Ovary (tissue), 7 donors: ENCODE measurements at regions not wholly inside any gene's neighbourhood (a gene's known extent, or its start where the extent isn't known, plus 50 kb on each side); places are given as distances from the start of the nearest gene placed in this dataset.

Experiments used
- DNase-seq, 5 donors: peaks; one replicate each; pipeline ENCODE4 v3.0.0-alpha.2; 2019 to 2020
- H3K27ac ChIP-seq, 2 donors: fragments of 200-600 bp; one replicate each; pipeline versions ENCODE4 v1.5.1 to v1.8.0; 2019 to 2022
- H3K27me3 ChIP-seq: fragments of 200-600 bp; one replicate; pipeline ENCODE4 v1.8.0; 2022
- H3K36me3 ChIP-seq: fragments of 200-600 bp; sonication (generic); one replicate; pipeline ENCODE4 v1.5.1; 2019
- H3K4me1 ChIP-seq: one replicate; pipeline ENCODE4 v1.8.1; 2013; ENCODE audit warnings: mild to moderate bottlenecking, moderate library complexity; ENCODE audit not compliant: insufficient read depth
- H3K4me3 ChIP-seq: fragments of 200-600 bp; sonication (generic); one replicate; pipeline ENCODE4 v1.5.1; 2017
- H3K9me3 ChIP-seq, 2 donors: fragments of 200-600 bp in 1 of 2; sonication (generic) in 1 of 2; one replicate each; pipeline versions ENCODE4 v1.5.1 to v1.8.1; 2013 to 2019; ENCODE audit warnings: mild to moderate bottlenecking in 1 of 2, moderate library complexity in 1 of 2
- EP300 ChIP-seq: sonication (generic); formaldehyde crosslinking; IDR thresholded peaks from one replicate; pipeline ENCODE4 v1.6.1; 2017; ENCODE audit warnings: antibody characterized with exemption
- POLR2A ChIP-seq: fragments of 450-650 bp; IDR thresholded peaks from one replicate; pipeline ENCODE4 v1.6.1; 2017; ENCODE audit warnings: antibody characterized with exemption, mild to moderate bottlenecking, moderate library complexity
- WGBS, 3 donors: extraction: QIAGEN DNeasy Blood & Tissue Kit in 1 of 3; methylation state at CpG; one replicate each; pipeline versions ENCODE4 v1.1.5 to v1.1.7; 2013 to 2017; 5-methylcytosine and 5-hydroxymethylcytosine counted together
- intact Hi-C, 4 donors: fragments of 100-400 bp; cut with DNase I; formaldehyde crosslinking; loops; one replicate each; pipeline versions ENCODE4 v1.11.0 to v1.15.1; 2022 to 2023
- TF ChIP-seq, protein P1 (sequence below), 3 donors: fragments of 450-650 bp in 2 of 3; fragments of 200-600 bp in 1 of 3; IDR thresholded peaks; one replicate each; pipeline versions ENCODE4 v1.5.1 to v1.8.0; 2016 to 2022; ENCODE audit warnings: antibody characterized with exemption in 3 of 3, mild to moderate bottlenecking in 1 of 3
- donor health status: DM: no; HTN: no; CAD: no; lungs with moderate emphysema.
- donor health status: DM: no; HTN: no; CAD: no.
- donor health status: Bipolar disorder and iron deficiency.
- donor health status: DM: no; HTN: no; CAD: no.
- donor health status: DM: yes; HTN: yes; CAD: no.

DNA sequence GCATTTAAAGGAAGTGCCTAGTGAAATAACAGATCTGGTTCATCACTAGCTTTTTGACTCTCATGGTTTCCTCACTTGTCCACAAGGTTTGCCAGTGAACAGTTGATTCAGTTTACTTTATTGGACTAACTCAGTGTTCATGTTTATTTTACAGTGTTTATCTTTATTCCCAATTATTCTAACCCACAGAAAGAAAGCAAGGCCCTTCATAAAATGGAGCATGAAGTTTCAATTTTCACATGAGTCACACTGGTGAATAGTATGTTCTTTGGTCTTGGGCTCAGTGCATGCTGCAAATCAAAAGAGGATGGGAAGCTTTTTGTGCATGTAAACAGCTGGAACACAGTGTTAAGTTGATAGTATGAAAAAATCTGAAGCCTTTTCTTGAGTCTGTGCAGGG, 217.6 kb upstream of the HDDC2 start:
- Histone ChIP-seq H3K36me3 (no peaks in the 10 kb centered on the region), H3K27me3 (no peaks in the 10 kb centered on the region), H3K27ac (no peak overlapping the region), H3K9me3 (no peaks in the 10 kb centered on the region), H3K4me1 (no peaks in the 10 kb centered on the region), H3K4me3 (no peak overlapping the region)
- DNase-seq: no peak
- TF ChIP-seq EP300: no peak
- TF ChIP-seq, protein P1, sequence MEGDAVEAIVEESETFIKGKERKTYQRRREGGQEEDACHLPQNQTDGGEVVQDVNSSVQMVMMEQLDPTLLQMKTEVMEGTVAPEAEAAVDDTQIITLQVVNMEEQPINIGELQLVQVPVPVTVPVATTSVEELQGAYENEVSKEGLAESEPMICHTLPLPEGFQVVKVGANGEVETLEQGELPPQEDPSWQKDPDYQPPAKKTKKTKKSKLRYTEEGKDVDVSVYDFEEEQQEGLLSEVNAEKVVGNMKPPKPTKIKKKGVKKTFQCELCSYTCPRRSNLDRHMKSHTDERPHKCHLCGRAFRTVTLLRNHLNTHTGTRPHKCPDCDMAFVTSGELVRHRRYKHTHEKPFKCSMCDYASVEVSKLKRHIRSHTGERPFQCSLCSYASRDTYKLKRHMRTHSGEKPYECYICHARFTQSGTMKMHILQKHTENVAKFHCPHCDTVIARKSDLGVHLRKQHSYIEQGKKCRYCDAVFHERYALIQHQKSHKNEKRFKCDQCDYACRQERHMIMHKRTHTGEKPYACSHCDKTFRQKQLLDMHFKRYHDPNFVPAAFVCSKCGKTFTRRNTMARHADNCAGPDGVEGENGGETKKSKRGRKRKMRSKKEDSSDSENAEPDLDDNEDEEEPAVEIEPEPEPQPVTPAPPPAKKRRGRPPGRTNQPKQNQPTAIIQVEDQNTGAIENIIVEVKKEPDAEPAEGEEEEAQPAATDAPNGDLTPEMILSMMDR (IDR thresholded peaks at IDR 0.05): no peak
- TF ChIP-seq POLR2A: no peak
- intact Hi-C loops: no loop called here

DNA sequence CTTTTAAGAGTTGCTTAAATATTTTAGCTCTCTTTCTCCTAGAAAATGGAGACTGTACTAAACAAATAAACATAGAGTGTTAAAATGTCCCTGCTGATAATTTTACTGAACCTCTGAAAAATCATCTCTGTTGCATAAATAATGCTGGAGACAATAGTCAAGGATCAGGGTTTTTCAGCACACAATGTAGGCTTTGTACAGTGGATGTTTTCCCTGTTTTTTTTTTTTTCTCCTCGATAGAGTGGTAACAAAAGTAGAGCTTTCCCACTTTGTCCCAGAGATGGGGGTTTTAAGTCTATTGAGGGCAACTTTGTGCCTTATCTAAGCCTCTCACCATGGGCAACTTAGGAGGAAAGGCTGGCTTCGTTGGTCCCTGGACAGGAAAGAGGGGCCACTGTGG, 222.6 kb upstream of the HDDC2 start:
- Histone ChIP-seq H3K4me3 (no peak overlapping the region), H3K36me3 (no peaks in the 10 kb centered on the region), H3K27ac (no peak overlapping the region), H3K27me3 (no peaks in the 10 kb centered on the region), H3K4me1 (peaks cover 3% of the 10 kb centered on the region), H3K9me3 (no peaks in the 10 kb centered on the region)
- intact Hi-C loops: no loop called here
- no peak for TF ChIP-seq POLR2A
- TF ChIP-seq, protein P1 (IDR thresholded peaks at IDR 0.05): no peak
- TF ChIP-seq EP300: no peak
- 37 to 53% (median 39%) methylated on average over 2 of the region's 2 CpGs for WGBS, 3 donors
- no peak for DNase-seq

DNA sequence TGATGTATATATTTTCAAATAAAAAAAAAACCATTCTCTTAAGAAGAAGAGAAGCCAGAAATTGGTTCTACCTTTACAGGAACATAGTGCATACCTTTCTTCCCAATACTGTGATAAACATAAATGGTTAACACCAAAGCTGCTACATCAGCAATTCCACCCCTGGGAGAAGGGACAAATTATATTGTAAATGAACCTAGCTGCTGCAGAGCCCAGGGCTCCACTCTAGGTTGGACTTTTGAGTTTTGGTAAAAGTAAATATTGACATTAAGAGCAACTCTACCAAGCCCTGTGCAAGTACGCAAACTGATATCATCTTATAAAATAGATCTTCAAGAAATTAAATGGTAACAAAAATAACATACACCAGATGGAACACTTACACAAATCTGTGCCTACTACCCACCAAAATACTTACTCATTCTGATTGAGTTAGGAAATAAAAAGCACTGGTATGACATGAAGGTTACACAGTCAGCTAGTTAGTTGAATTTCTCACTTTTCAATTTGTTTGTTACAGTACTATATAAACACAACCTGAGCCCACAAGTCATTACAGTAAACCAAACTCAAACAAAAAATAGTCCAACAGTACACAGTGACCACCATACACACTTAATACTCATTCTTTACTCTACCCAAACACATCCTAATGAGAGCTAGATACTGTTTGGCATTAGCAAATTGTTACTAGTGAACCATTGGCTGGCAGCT, 223.3 kb upstream of the HEY2 start:
- DNase-seq: no peak
- Histone ChIP-seq H3K36me3 (no peaks in the 10 kb centered on the region), H3K4me3 (no peak overlapping the region), H3K27ac (no peak overlapping the region), H3K9me3 (no peaks in the 10 kb centered on the region), H3K4me1 (peaks cover 3% of the 10 kb centered on the region), H3K27me3 (no peaks in the 10 kb centered on the region)
- WGBS, 3 donors: 51 to 55% (median 53%) methylated on average over 1 of the region's 1 CpG
- intact Hi-C loops: no loop called here
- TF ChIP-seq EP300: no peak
- TF ChIP-seq, protein P1 (IDR thresholded peaks at IDR 0.05): no peak
- no peak for TF ChIP-seq POLR2A

DNA sequence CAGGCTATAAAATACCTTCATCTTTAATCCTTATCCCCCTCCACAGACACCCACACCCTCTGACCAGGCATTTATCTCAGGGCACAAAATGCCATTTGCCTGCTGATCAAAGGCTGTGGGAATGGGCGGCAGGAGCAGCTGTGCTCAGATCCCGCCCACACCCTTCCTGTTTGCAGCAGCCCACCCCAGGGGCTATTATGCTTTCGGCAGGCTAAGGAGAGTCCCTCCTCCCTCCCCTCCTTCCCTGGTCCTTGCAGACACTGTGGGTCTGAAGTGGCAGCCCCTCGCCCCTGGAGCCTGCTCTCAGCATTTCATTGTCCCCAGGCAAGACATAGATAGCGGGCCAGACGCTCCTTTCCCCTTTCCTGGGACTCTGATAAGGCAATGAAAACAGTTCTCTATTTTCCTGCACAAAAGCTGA, 220.8 kb upstream of the HEY2 start:
- TF ChIP-seq POLR2A: no peak
- no peak for TF ChIP-seq EP300
- TF ChIP-seq, protein P1 (IDR thresholded peaks at IDR 0.05): no peak
- WGBS, 3 donors: 15 to 22% (median 17%) methylated on average over 6 of the region's 6 CpGs
- H3K4me3 ChIP-seq: no peak overlapping the region
- intact Hi-C loops: no loop called here
- no peaks in the 10 kb centered on the region for H3K9me3 ChIP-seq
- peaks cover 3% of the 10 kb centered on the region for H3K4me1 ChIP-seq
- DNase-seq: no peak
- H3K27ac ChIP-seq: no peak overlapping the region
- no peaks in the 10 kb centered on the region for H3K36me3 ChIP-seq
- H3K27me3 ChIP-seq: no peaks in the 10 kb centered on the region
